ENCODE measurements at regions not wholly inside any gene's neighbourhood (a gene's known extent, or its start where the extent isn't known, plus 50 kb on each side); places are given as distances from the start of the nearest gene placed in this dataset.

GRCh38 chr7:116447966-116448839 lies 51.3 kb upstream of the CAV2 start:
- H3K4me1 ChIP-seq (ENCODE audit: control insufficient read depth, insufficient read depth, low read length), result no peaks in the 10 kb centered on the region
- H3K36me3 ChIP-seq (ENCODE audit: control insufficient read depth, insufficient read depth, low read length), result no peaks in the 10 kb centered on the region
- no peak overlapping the region for H3K4me3 ChIP-seq (ENCODE audit: low read depth, low read length)
- H3K27me3 ChIP-seq (ENCODE audit: control insufficient read depth, insufficient read depth, low read length), result no peaks in the 10 kb centered on the region
- H3K9me3 ChIP-seq (ENCODE audit: control insufficient read depth, insufficient read depth, low read length), result no peaks in the 10 kb centered on the region
- H3K27ac ChIP-seq (ENCODE audit: low read depth, low read length), result no peak overlapping the region
- H3K9ac ChIP-seq (ENCODE audit: low read depth, low read length), result no peak overlapping the region

DNA sequence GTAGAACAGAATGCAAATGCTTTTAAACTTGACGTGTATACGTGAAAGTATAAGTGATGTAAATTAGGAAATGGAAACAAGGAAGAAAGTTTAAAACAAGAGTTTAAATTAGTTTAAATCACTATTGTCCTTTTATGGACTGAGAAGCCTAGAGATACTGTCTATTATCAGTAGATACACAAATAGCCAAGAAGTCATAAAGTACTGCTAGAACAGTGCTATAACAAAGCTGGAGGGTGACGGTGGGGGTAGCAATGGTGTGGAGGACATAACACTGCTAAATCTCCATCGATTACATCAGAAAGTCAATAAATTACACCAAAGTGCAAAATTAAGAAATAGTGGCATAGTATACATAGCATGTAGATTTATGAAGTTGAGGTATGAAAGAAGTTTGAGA lies 50.1 kb upstream of the CAV2 start:
- Histone ChIP-seq H3K4me1 (ENCODE audit: control insufficient read depth, insufficient read depth, low read length) (no peaks in the 10 kb centered on the region), H3K4me3 (ENCODE audit: low read depth, low read length) (no peak overlapping the region), H3K27me3 (ENCODE audit: control insufficient read depth, insufficient read depth, low read length) (no peaks in the 10 kb centered on the region), H3K36me3 (ENCODE audit: control insufficient read depth, insufficient read depth, low read length) (no peaks in the 10 kb centered on the region), H3K9ac (ENCODE audit: low read depth, low read length) (no peak overlapping the region), H3K27ac (ENCODE audit: low read depth, low read length) (no peak overlapping the region), H3K9me3 (ENCODE audit: control insufficient read depth, insufficient read depth, low read length) (no peaks in the 10 kb centered on the region)

All from HUES48 (cell line).